Activated CD4-positive, CD25-positive, alpha-beta regulatory T cell (primary cell): ENCODE measurements at regions not wholly inside any gene's neighbourhood (a gene's known extent, or its start where the extent isn't known, plus 50 kb on each side); places are given as distances from the start of the nearest gene placed in this dataset.
A peak's percentile ranks its signal among the peaks of the same experiment; 100 is the strongest.

Source experiments
- DNase-seq, 4 experiments: peaks; one replicate each; lab custom pipeline; 2025; lab: John Stamatoyannopoulos, UW

DNA sequence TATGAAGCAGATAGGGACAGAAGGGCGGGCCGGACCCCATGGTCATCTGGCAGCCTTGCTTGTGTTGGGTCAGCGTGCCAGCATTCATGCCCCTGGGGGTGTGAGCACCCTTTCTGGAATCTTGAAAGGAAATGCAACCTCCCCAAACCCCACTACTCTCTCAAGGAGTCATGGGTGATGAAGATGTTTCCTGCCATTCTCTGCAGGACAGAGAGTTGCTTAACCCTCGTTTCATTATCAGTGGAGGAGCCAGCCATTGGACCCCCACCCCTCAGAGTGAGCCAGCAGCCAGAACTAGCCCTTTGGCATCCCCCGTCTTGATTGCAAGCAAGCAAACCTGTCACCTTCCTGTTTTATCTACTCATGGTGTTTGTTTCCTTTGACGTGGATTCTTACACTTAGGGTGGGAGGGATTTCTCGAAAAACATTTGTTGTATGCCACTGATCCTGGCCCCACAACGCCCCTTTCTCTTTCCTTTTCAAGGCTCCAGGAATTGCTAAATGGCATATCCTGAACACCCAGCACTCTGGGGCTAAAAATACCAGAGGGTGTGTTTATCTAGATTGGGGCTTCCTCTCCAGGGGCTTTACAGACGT is 258.3 kb downstream of the ETS1 start:
- no peak for DNase-seq

GRCh38 chr11:128327274-128327673 is 260.1 kb downstream of the ETS1 start:
- DNase-seq = no peak

DNA sequence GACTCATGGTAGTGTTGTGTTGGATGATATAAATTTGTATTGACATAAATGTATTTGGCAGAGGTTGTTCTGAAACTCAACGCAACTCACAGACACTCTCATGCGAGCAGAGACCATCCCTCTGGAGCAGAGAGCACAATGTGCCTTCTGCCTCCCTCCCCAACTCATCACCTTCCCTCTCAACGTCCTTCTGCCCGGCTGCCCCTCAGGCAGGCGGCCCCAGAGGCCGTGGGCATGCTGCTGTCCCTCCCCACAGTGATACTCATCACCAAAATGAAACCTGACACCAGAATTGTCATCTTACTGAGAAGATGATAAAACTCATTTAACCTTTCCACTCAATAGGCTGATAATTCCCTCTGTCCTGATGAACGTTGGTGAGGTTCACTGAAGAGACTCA is 260.6 kb downstream of the ETS1 start:
- DNase-seq = no peak

DNA sequence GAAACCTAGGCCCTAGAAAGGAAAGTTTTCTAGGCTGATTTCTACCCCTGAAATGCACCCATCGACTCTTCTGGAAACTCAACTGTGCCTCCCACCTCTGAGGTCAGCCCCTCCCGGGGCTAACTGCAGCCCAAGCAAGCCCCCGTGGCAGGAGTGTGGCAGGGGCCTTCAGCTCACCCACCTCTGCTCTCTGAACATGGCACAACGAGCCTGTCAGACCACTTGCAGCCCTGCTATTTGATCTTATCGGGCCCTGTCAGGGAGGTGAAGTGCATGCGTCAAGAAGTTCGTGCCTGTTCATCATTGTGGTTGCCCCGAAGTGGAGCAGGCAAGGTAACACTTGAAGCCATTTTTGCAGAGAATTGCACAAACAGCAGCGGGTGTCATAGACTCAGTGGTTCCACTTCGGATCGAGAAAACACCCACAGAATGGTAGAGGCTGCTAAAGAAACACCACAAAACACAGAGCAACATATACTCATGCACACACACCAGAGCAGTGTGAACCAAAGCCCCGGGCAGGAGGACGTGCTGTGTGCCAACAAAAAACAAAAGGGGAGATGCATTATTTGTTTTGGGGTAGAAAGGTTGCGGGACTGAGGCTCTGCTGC is 262.7 kb downstream of the ETS1 start:
- peak; percentile 47 to 58 (median 52) for DNase-seq

DNA sequence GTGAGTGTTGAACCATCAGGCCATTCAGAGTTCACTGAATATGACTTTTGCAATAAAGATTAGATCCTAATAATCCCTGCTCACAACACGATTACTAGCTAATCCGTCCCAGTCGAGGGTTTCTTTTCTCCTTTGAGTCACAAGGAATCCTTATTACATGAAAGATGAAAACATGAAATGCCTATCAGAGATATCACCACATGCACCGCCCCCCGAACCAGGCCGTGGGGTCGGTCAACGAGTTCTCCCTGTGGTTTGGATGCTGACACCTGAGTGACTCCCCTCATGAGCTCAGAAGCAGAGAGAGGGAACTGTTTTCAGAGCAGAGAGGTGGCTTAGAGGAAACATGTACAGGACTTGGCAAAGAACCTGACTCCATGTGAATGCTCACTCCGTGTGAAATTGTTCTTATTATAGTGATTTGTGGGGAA is 263.3 kb downstream of the ETS1 start:
- DNase-seq = peak in 1 of 4 experiments; percentile 23

DNA sequence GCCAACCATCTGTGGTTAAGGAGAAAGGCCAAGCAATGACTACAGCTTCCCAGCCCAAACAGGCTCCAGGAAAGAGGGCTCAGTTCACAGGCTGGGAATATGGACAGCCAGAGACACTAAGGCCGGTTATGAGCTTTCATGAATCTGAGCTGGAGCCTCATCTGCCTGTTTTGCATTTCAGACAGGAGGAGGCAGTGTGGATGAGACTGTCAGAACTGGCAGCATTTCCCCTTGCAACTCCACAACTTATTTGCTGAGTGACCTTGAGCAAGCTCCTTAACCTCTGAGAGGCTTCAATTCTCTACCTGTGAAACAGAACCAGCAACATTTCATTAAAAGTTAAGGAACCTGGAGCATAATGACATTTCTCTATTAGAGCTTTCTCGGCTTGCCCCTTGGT is 264.0 kb downstream of the ETS1 start:
- no peak for DNase-seq

DNA sequence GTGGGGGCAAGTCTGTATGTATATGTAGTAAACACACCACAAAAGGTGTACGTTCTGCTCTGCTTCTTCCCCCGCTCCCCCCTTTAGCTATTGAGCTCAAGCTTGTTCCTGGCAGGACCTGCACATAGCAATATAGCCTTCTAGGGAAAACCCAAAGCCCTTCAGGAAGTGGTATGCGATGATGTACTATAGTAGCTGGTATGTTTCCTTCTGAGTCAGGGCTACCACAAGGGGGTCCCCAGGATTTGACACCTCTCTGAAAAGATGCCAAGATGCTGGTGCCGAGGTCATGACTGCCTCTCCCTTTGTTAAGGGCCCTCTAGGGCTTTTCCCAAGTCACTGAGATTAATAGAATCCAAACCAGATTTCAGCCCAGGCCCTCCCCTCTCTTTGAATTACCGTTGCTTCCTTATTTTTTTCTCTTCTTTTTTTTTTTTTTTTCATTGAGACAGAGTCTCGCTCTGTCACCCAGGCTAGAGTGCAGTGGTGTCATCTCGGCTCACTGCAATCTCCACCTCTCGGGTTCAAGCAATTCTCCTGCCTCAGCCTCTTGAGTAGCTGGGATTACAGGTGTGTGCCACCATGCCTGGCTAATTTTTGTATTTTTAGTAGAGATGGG is 268.4 kb downstream of the ETS1 start:
- DNase-seq = peak in 1 of 4 experiments; percentile 31

- no peak for DNase-seq
Observed at GRCh38 chr11:128316541-128317227, 270.7 kb downstream of the ETS1 start.

GRCh38 chr11:128315933-128316332 is 271.4 kb downstream of the ETS1 start:
- DNase-seq = no peak

- DNase-seq = no peak
Observed at GRCh38 chr11:128313931-128314330, 273.4 kb downstream of the ETS1 start.

GRCh38 chr11:128311742-128312719 is 275.3 kb downstream of the ETS1 start:
- DNase-seq = no peak

DNA sequence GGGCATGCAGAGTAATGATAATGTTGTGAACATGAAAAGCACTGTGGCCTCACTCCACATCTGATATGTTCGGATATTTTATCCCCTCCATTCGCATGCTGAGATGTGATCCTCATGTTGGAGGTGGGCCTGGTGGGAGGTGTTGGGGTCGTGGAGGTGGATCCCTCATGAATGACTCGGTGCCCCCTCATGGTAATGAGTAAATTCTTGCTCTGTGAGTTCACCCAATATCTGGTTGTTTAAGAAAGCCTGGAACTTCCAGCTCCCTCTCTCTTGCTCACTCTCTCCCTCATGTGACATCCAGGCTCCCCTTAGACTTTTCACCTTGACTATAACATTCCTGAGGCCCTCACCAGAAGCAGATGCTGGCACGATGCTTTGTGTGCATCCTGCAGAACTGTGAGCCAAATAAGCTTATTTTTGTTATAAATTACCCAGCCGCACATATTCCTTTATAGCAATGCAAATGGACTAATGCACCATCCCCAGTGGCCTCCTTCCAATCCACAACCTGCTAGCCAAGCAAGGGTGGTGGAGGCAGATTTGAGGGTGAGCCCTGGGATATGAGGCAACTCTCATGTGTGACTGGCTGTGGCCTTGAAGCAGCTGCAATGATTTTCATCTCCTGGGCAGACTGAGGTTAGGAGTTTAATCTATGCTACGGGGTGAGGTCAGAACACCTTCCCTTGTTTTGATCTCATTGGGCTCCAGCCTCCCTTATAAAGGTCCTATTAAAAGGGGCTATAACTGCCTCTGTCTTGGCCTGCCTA is 276.5 kb downstream of the ETS1 start:
- no peak for DNase-seq

DNA sequence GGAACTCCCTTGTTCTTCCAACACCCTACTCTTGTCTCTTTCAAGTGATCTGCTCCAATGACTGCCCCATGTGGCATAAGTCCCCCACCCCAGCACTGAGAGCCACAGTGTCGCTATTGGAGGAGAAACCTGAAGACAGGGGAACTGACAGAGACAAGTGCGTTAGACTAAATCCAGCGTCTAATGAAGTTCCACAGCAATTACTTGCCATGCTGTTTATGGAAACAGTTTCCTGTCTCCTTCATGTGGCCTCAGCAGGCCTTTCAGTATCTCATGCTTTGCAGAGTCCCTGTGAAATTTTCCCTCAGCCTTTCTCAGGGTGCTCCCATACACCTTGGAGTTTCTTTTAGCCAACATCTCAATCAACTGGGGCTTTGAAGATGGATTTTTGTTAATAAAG is 277.4 kb downstream of the ETS1 start:
- no peak for DNase-seq

DNA sequence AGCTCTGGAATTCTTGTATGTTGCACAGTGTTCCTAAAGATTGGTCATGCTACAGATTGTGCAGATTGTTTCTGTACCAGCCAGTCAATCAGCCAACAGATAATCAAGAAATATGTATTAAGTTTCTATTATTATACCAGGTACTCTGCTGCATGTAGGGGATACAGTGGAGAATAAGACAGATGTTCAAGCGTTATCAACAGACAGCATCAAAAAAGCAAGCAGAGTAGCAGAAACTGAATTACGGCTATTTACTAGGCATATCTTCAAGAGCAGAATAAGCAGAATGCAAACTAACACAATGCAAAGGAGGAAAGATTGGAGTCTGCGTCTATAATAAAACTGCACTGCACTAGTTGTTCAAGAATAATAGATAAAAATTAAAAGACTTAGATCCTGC is 278.6 kb downstream of the ETS1 start:
- DNase-seq = no peak

DNA sequence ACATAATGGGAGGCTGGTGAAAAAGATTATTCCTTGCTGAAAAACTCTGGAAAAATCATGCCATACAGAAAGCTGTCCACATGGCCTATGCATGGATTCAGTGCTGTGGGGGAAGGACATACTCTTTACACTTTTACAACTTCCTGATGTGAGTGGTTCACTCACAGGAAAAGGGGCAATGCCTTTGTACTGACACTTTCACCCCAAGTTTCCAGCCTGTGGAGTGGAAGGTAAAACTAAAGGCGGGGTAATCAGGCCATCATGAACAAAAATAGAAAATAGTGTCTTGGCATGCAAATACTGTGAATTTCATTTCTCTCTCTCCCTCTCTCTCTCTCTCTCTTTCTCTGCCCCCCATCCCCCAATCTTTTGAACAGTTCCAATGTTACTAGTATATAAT is 281.8 kb downstream of the ETS1 start:
- DNase-seq = no peak

- DNase-seq = no peak
Observed at GRCh38 chr11:128304666-128305485, 282.5 kb downstream of the ETS1 start.

- no peak for DNase-seq
Observed at GRCh38 chr11:128304116-128304515, 283.2 kb downstream of the ETS1 start.

DNA sequence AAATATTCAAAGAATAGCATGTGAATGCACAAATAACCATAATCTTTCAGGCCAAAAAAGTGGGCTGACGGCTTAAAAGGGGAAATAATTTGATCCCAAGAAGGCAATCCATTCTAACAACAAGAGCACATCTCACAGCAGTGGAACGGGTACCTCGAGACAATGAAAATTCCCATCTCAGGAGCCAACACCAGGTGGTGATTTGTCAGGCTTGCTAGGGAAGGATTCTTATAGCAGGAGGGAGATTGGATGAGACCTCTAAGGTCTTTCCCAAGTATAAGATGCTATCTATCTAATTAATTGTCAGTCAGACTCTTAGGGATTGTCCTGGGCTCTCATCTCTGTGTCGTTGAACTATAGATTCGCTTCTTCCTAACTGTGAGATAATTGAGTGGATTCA is 284.0 kb downstream of the ETS1 start:
- no peak for DNase-seq

GRCh38 chr11:128302425-128303186 is 284.8 kb downstream of the ETS1 start:
- DNase-seq = peak in 2 of 4 experiments; percentile 38 to 58
